Lower leg skin (tissue), 4 donors: ENCODE measurements at regions not wholly inside any gene's neighbourhood (a gene's known extent, or its start where the extent isn't known, plus 50 kb on each side); places are given as distances from the start of the nearest gene placed in this dataset.

Source experiments
- DNase-seq, 2 donors: peaks; one replicate each; pipeline ENCODE4 v3.0.0-alpha.2; 2019; ENCODE audit warnings: low spot score in 2 of 2
- H3K4me3 ChIP-seq: fragments of 200-600 bp; sonication (generic); 2 replicates; pipeline ENCODE4 v1.5.1; 2017; ENCODE audit warnings: mild to moderate bottlenecking, low read depth; ENCODE audit not compliant: poor library complexity, severe bottlenecking
- POLR2A ChIP-seq, 2 donors: fragments of 450-650 bp; IDR thresholded peaks; one replicate each; pipeline ENCODE4 v1.6.1; 2016 to 2017; ENCODE audit warnings: antibody characterized with exemption in 2 of 2, mild to moderate bottlenecking in 1 of 2, moderate library complexity in 1 of 2
- WGBS, 2 donors: methylation state at CpG; one replicate each; pipeline ENCODE4 v1.1.5; 2018; 5-methylcytosine and 5-hydroxymethylcytosine counted together
- intact Hi-C: fragments of 100-400 bp; cut with DNase I; formaldehyde crosslinking; loops from one replicate; pipeline ENCODE4 v1.15.0; 2023; ENCODE audit warnings: low total_unique reads
- TF ChIP-seq, protein P1 (sequence below), 3 donors: fragments of 450-650 bp; IDR thresholded peaks; one replicate each; pipeline ENCODE4 v1.5.1; 2016; ENCODE audit warnings: antibody characterized with exemption in 3 of 3, mild to moderate bottlenecking in 3 of 3, moderate library complexity in 2 of 3

DNA sequence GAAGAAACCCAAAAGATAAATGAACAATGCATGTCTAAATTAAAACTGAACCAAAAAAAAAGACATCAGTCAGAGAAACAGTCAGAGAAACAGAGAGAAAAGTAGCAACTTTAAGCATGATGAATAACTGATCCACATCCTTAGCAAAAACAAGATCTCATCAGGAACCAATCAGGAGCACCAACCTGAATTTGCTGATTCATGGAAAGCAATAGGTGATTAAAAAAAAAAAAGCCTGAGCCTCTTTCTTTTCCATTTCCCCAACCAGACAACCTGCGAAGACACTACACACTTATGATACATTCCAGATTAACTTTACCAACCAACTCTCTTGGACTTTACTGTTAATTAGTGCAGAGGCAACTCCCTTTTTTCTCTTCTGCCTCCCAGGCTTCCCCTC is 112.7 kb upstream of the TAS2R1 start:
- intact Hi-C loops, result no loop called here
- TF ChIP-seq, protein P1, sequence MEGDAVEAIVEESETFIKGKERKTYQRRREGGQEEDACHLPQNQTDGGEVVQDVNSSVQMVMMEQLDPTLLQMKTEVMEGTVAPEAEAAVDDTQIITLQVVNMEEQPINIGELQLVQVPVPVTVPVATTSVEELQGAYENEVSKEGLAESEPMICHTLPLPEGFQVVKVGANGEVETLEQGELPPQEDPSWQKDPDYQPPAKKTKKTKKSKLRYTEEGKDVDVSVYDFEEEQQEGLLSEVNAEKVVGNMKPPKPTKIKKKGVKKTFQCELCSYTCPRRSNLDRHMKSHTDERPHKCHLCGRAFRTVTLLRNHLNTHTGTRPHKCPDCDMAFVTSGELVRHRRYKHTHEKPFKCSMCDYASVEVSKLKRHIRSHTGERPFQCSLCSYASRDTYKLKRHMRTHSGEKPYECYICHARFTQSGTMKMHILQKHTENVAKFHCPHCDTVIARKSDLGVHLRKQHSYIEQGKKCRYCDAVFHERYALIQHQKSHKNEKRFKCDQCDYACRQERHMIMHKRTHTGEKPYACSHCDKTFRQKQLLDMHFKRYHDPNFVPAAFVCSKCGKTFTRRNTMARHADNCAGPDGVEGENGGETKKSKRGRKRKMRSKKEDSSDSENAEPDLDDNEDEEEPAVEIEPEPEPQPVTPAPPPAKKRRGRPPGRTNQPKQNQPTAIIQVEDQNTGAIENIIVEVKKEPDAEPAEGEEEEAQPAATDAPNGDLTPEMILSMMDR (IDR thresholded peaks at IDR 0.05), result no peak
- TF ChIP-seq POLR2A (IDR thresholded peaks at IDR 0.05), result no peak
- H3K4me3 ChIP-seq, result no peak overlapping the region
- WGBS, 2 donors, result 72 to 86% methylated on average over 1 of the region's 1 CpG
- DNase-seq, result no peak

DNA sequence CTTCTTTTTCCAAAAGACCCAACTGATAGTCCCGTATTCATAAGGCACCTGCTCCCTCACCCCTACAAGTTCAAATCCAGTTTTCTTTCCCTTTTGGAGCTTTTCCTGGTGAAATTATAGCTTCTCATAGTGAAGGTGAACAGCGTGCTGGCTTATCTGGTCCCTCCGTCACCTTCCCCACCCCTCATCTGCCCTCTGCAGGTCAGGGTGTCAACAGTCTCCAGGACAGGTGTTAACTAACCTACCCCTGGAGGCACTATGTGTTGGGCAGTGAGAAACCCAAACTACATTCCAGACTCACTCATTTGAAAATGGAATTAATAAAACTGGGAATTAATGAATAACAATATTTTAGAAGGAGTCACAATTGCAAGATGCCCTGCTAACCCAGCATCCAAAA is 109.0 kb upstream of the TAS2R1 start:
- intact Hi-C loops, result no loop called here
- DNase-seq, result no peak
- TF ChIP-seq, protein P1 (IDR thresholded peaks at IDR 0.05), result no peak
- TF ChIP-seq POLR2A (IDR thresholded peaks at IDR 0.05), result no peak
- 80 to 81% methylated on average over 3 of the region's 3 CpGs for WGBS, 2 donors
- H3K4me3 ChIP-seq, result no peak overlapping the region

DNA sequence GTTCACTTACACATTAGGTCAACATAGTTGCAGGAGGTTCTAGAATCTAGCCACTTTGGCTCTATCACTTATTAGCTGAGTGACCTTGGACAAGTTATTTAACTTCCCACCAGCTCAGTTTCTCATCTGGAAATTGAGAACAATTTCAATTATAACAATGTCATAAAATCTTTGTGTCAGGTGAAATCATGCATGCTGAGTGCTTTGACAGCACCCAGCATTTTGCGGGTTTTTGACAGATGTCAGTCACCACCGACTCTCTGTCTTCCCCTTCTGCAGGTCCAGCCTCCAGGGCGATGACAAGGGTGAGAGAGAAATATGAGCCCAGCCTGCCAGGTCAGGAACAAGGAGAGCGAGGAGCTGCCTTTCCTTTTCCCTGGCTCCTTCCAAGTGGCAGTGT is 107.1 kb upstream of the TAS2R1 start:
- DNase-seq, result no peak
- intact Hi-C loops, result no loop called here
- 65 to 76% methylated on average over 4 of the region's 4 CpGs for WGBS, 2 donors
- TF ChIP-seq, protein P1 (IDR thresholded peaks at IDR 0.05), result no peak
- no peak for TF ChIP-seq POLR2A (IDR thresholded peaks at IDR 0.05)
- no peak overlapping the region for H3K4me3 ChIP-seq

DNA sequence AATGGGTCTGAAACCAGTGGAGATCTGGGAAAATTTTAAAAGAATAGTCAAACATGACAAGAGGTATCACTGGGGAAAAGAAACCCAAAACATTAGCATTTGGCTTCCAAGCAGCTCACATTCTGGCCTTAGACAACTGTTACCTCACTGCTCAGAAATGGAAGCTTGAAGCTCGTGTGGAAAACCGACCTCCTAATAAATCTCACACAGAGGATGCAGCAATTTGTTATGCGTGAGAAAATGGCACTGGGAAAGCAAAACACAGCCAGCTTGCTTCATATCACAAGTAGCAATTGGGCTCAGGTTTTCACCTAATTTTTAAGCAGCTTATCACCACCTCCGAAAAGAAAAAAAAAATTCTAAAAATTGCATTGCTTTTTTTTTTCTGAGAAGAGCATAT is 103.3 kb upstream of the TAS2R1 start:
- H3K4me3 ChIP-seq, result no peak overlapping the region
- TF ChIP-seq POLR2A (IDR thresholded peaks at IDR 0.05), result no peak
- TF ChIP-seq, protein P1 (IDR thresholded peaks at IDR 0.05), result no peak
- 55 to 69% methylated on average over 4 of the region's 4 CpGs for WGBS, 2 donors
- intact Hi-C loops, result no loop called here
- no peak for DNase-seq

DNA sequence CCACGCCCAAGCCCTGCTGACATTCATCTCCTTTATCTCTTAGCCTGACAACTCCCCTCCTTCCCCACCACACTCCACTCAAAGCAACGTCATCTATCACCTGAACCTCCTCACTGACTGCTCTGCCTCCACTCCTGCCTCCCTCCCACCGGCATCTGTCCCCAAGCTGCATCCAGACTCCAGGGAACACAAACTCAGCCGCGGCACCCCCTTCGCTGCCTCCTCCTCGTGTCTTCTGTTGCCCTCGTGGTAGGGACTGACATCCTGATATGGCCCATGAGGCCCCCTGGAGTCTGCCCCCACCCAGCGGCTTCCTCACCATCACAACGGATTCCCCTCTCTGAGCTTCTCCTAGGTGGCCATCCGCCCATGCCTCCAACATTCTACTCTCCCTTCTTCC is 101.0 kb upstream of the TAS2R1 start:
- WGBS, 2 donors, result 76 to 87% methylated on average over 11 of the region's 11 CpGs
- intact Hi-C loops, result no loop called here
- TF ChIP-seq, protein P1 (IDR thresholded peaks at IDR 0.05), result no peak
- no peak overlapping the region for H3K4me3 ChIP-seq
- DNase-seq, result no peak

DNA sequence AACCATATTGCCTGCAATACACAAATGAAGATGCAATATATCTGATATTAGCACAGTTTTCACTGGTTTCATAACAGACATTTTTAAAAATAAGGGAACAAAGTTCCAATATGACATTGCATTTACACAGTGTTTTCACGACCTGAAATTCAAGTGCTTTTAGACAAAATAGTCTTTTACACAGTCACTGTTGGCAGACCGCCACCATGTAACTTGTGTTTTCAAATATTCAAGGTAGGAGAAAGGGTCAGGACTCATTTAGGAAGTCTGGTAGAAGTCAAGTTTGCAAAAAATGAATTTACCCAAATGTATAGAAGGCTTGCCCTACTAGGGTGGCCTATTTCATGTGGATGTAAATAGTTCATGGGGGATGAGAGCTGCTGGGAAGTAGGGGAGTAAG is 98.1 kb upstream of the TAS2R1 start:
- no peak for DNase-seq
- WGBS, 2 donors, result 62 to 78% methylated on average over 2 of the region's 2 CpGs
- intact Hi-C loops, result no loop called here
- H3K4me3 ChIP-seq, result no peak overlapping the region
- TF ChIP-seq, protein P1 (IDR thresholded peaks at IDR 0.05), result no peak
- TF ChIP-seq POLR2A (IDR thresholded peaks at IDR 0.05), result no peak
